Neural progenitor cell (in vitro differentiated cells): ENCODE measurements at regions not wholly inside any gene's neighbourhood (a gene's known extent, or its start where the extent isn't known, plus 50 kb on each side); places are given as distances from the start of the nearest gene placed in this dataset.

ENCODE experiments used
- DNase-seq: peaks from one replicate; pipeline ENCODE4 v3.0.0-alpha.2; 2016; ENCODE audit warnings: low spot score
- H2AFZ ChIP-seq: fragments of 200-600 bp; sonication (generic); replicated peaks from 2 replicates; pipeline ENCODE4 v1.6.1; 2016; ENCODE audit warnings: antibody characterized with exemption
- H3F3A ChIP-seq: fragments of 200-600 bp; sonication (generic); 2 replicates; pipeline ENCODE4 v1.6.1; 2016; ENCODE audit warnings: antibody characterized with exemption, low read depth
- H3K27ac ChIP-seq: fragments of 200-600 bp; sonication (generic); 2 replicates; pipeline ENCODE4 v1.5.1; 2016; ENCODE audit warnings: mild to moderate bottlenecking
- H3K27me3 ChIP-seq: fragments of 200-600 bp; sonication (generic); 2 replicates; pipeline ENCODE4 v1.6.1; 2016; ENCODE audit warnings: mild to moderate bottlenecking, moderate library complexity
- H3K36me3 ChIP-seq: fragments of 200-600 bp; sonication (generic); 2 replicates; pipeline ENCODE4 v1.5.1; 2016
- H3K4me1 ChIP-seq: fragments of 200-600 bp; sonication (generic); 2 replicates; pipeline ENCODE4 v1.6.1; 2016; ENCODE audit warnings: mixed run types
- H3K4me2 ChIP-seq: fragments of 200-600 bp; sonication (generic); 2 replicates; pipeline ENCODE4 v1.6.1; 2016
- H3K4me3 ChIP-seq: fragments of 200-600 bp; sonication (generic); 2 replicates; pipeline ENCODE4 v1.5.1; 2016
- H3K79me2 ChIP-seq: fragments of 200-600 bp; sonication (generic); 2 replicates; pipeline ENCODE4 v1.6.1; 2016; ENCODE audit warnings: low read depth
- H3K9ac ChIP-seq: fragments of 200-600 bp; sonication (generic); 2 replicates; pipeline ENCODE4 v1.6.1; 2016
- H3K9me3 ChIP-seq: fragments of 200-600 bp; sonication (generic); 2 replicates; pipeline ENCODE4 v1.5.1; 2016; ENCODE audit warnings: low read depth
- H4K20me1 ChIP-seq: fragments of 200-600 bp; sonication (generic); 2 replicates; pipeline ENCODE4 v1.6.1; 2016; ENCODE audit warnings: low read depth
- H3K27ac Mint-ChIP-seq: 3 replicates; pipeline ENCODE4 v1.8.0; 2021; ENCODE audit warnings: mixed read lengths
- H3K27me3 Mint-ChIP-seq: 2 replicates; pipeline ENCODE4 v1.8.0; 2022; ENCODE audit warnings: low read depth, mild to moderate bottlenecking, inconsistent platforms, moderate library complexity, mixed read lengths; ENCODE audit not compliant: insufficient read depth
- H3K36me3 Mint-ChIP-seq: 3 replicates; pipeline ENCODE4 v1.8.0; 2021; ENCODE audit warnings: mixed read lengths
- H3K4me1 Mint-ChIP-seq: 3 replicates; pipeline ENCODE4 v1.8.0; 2021; ENCODE audit warnings: mixed read lengths
- H3K4me3 Mint-ChIP-seq: 3 replicates; pipeline ENCODE4 v1.8.0; 2021; ENCODE audit warnings: mild to moderate bottlenecking, moderate library complexity, mixed read lengths
- H3K9me3 Mint-ChIP-seq: 3 replicates; pipeline ENCODE4 v1.8.0; 2020; ENCODE audit warnings: mixed read lengths
- CTCF ChIP-seq: fragments of 200-600 bp; sonication (generic); IDR thresholded peaks from 2 replicates; pipeline ENCODE4 v1.5.1; 2017; ENCODE audit warnings: antibody characterized with exemption, mild to moderate bottlenecking
- EZH2 ChIP-seq: fragments of 200-600 bp; sonication (generic); IDR thresholded peaks from 2 replicates; pipeline ENCODE4 v1.6.1; 2017; ENCODE audit warnings: antibody characterized with exemption, mild to moderate bottlenecking, moderate library complexity
- EZH2phosphoT487 ChIP-seq: fragments of 200-600 bp; sonication (generic); IDR thresholded peaks from 2 replicates; pipeline ENCODE4 v1.6.1; 2017; ENCODE audit warnings: antibody characterized with exemption

DNA sequence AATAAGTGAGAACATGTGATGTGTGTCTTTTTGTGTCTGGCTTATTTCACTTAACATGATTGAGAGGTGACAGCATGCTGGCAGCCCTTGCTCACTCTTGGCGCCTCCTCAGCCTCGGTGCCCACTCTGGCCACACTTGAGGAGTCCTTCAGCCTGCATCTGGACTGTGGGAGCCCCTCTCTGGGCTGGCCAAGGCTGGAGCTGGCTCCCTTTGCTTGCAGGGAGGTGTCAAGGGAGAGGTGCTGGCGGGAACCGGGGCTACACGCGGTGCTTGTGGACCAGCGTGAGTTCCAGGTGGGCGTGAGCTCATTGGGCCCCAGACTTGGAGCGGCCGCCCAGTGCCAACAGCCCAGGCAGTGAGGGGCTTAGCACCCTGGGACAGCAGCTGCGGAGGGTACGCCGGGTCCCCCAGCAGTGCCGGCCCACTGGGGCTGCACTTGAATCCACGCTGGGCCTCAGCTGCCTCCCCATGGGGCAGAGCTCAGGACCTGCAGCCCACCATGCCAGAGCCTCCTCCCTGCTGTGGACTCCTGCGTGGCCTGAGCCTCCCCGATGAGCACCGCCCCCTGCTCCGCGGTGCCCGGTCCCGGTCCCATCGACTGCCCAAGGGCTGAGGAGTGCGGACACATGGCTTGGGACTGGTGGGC lies 658.6 kb downstream of the GRXCR1 start:
- Mint-ChIP-seq H3K27ac (no peak overlapping the region), H3K27me3 (no peaks in the 10 kb centered on the region), H3K36me3 (no peaks in the 10 kb centered on the region), H3K4me3 (no peak overlapping the region), H3K9me3 (peaks cover 15% of the 10 kb centered on the region), H3K4me1 (no peaks in the 10 kb centered on the region)
- Histone ChIP-seq H3K27me3 (no peaks in the 10 kb centered on the region), H2AFZ (no peak overlapping the region), H3K9ac (no peak overlapping the region), H3K36me3 (no peaks in the 10 kb centered on the region), H3F3A (no peaks in the 10 kb centered on the region), H3K79me2 (no peaks in the 10 kb centered on the region), H3K4me1 (no peaks in the 10 kb centered on the region), H4K20me1 (no peaks in the 10 kb centered on the region), H3K4me3 (no peak overlapping the region), H3K27ac (no peak overlapping the region), H3K9me3 (no peaks in the 10 kb centered on the region), H3K4me2 (no peak overlapping the region)
- no peak for DNase-seq
- TF ChIP-seq CTCF = no peak
- TF ChIP-seq EZH2 = no peak
- TF ChIP-seq EZH2phosphoT487 = no peak

DNA sequence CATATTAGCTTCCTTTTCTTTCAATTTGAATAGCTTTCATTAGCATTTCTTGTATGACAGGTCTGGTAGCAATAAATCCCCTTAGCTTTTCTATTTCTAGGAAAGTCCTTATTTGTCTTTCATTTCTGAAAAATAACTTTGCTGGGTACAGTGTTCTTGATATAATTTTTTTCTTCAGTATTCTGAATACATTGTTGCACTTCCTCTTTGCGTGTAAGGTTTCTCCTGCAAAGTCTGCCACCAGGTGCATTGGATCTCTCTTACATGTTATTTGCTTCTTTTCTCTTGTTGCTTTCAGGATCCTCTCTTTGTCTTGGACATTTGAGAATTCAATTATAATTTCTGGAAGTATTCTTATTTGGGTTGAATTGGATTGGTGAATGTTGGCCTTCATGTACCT lies 663.7 kb downstream of the GRXCR1 start:
- H3K4me1 Mint-ChIP-seq = no peaks in the 10 kb centered on the region
- peaks cover 15% of the 10 kb centered on the region for H3K9me3 Mint-ChIP-seq
- no peaks in the 10 kb centered on the region for H3K27me3 Mint-ChIP-seq
- no peak for DNase-seq
- Histone ChIP-seq H3K27ac (no peak overlapping the region), H3K4me1 (no peaks in the 10 kb centered on the region), H3F3A (no peaks in the 10 kb centered on the region), H3K27me3 (no peaks in the 10 kb centered on the region), H3K4me3 (no peak overlapping the region), H3K79me2 (no peaks in the 10 kb centered on the region), H4K20me1 (no peaks in the 10 kb centered on the region), H3K36me3 (no peaks in the 10 kb centered on the region), H2AFZ (no peak overlapping the region), H3K9ac (no peak overlapping the region), H3K4me2 (no peak overlapping the region), H3K9me3 (no peaks in the 10 kb centered on the region)
- no peak for TF ChIP-seq EZH2phosphoT487
- TF ChIP-seq EZH2 = no peak
- TF ChIP-seq CTCF = no peak
- no peak overlapping the region for H3K27ac Mint-ChIP-seq
- no peaks in the 10 kb centered on the region for H3K36me3 Mint-ChIP-seq
- H3K4me3 Mint-ChIP-seq = no peak overlapping the region

GRCh38 chr4:43560047-43560446 lies 667.5 kb downstream of the GRXCR1 start:
- no peak overlapping the region for H3K4me3 Mint-ChIP-seq
- Histone ChIP-seq H3F3A (no peaks in the 10 kb centered on the region), H3K4me3 (no peak overlapping the region), H3K4me1 (no peaks in the 10 kb centered on the region), H3K79me2 (no peaks in the 10 kb centered on the region), H3K27me3 (no peaks in the 10 kb centered on the region), H3K27ac (no peak overlapping the region), H3K4me2 (no peak overlapping the region), H3K9ac (no peak overlapping the region), H4K20me1 (no peaks in the 10 kb centered on the region), H3K36me3 (no peaks in the 10 kb centered on the region), H2AFZ (no peak overlapping the region), H3K9me3 (no peaks in the 10 kb centered on the region)
- no peak for DNase-seq
- no peaks in the 10 kb centered on the region for H3K9me3 Mint-ChIP-seq
- no peaks in the 10 kb centered on the region for H3K27me3 Mint-ChIP-seq
- TF ChIP-seq CTCF (no peak), EZH2 (no peak), EZH2phosphoT487 (no peak)
- no peaks in the 10 kb centered on the region for H3K4me1 Mint-ChIP-seq
- H3K36me3 Mint-ChIP-seq = no peaks in the 10 kb centered on the region
- H3K27ac Mint-ChIP-seq = no peak overlapping the region
